HepG2 (cell line): ENCODE measurements at regions not wholly inside any gene's neighbourhood (a gene's known extent, or its start where the extent isn't known, plus 50 kb on each side); places are given as distances from the start of the nearest gene placed in this dataset.

Experiments used
- ATAC-seq: fragments of 200-7000 bp; cut with Tn5 transposase; 3 replicates; pipeline ENCODE4 v1.9.1; 2020; ENCODE audit warnings: mild to moderate bottlenecking, moderate library complexity
- BruUV-seq: library from RNA; stranded (reverse); fragments of 400-500 nt; replicated peaks from 2 replicates; lab custom pipeline; 2021; lab: Mats Ljungman, UMichigan
- CTCF ChIA-PET: fragments of 300-600 bp; formaldehyde crosslinking; extraction: SDS; loops from one replicate; lab custom pipeline; 2021; ENCODE audit warnings: low total read pairs, inconsistent platforms, low intra/inter-chr PET ratio; lab: Yijun Ruan, JAX
- POLR2A ChIA-PET: fragments of 350-600 bp; sonication (Branson Sonifier 250); formaldehyde crosslinking; loops from one replicate; lab custom pipeline; 2020; ENCODE audit warnings: antibody characterized with exemption, inconsistent platforms; lab: Yijun Ruan, JAX
- DNase-seq: peaks from one replicate; pipeline ENCODE4 v3.0.0-alpha.2; 2015; ENCODE audit warnings: low spot score
- FAIRE-seq: peaks from 3 replicates; lab custom pipeline; 2011; peaks lifted over from hg19 to GRCh38; lab: Jason Lieb, UNC
- H2AFZ ChIP-seq: one replicate; pipeline ENCODE4 v1.6.1; 2011; ENCODE audit warnings: low read length, inconsistent platforms
- H3K27ac ChIP-seq: fragments of 300-600 bp; 3 replicates; pipeline ENCODE4 v1.8.0; 2011; ENCODE audit warnings: mixed run types, mild to moderate bottlenecking, mixed read lengths, low read length, inconsistent platforms; ENCODE audit not compliant: insufficient read depth; ENCODE audit errors: extremely low read length
- H3K27me3 ChIP-seq, 2 experiments: fragments of 200-600 bp in 1 of 2; 2 replicates in 1 of 2; 3 replicates in 1 of 2; pipeline versions ENCODE4 v1.6.0 to v1.8.0; 2011; ENCODE audit warnings: low read length in 2 of 2, mild to moderate bottlenecking in 2 of 2, moderate library complexity in 2 of 2, inconsistent platforms in 1 of 2; ENCODE audit not compliant: insufficient read depth in 2 of 2, control insufficient read depth in 1 of 2
- H3K36me3 ChIP-seq, 2 experiments: fragments of 200-600 bp in 1 of 2; replicated peaks in 1 of 2; 2 replicates in 1 of 2; 3 replicates in 1 of 2; pipeline versions ENCODE4 v1.5.1 to v1.8.0; 2011; ENCODE audit warnings: low read length in 2 of 2, inconsistent platforms in 1 of 2; ENCODE audit not compliant: insufficient read depth in 2 of 2, control insufficient read depth in 1 of 2
- H3K4me1 ChIP-seq: 2 replicates; pipeline ENCODE4 v1.5.1; 2012; ENCODE audit warnings: low read length, inconsistent platforms; ENCODE audit not compliant: insufficient read depth
- H3K4me2 ChIP-seq: 2 replicates; pipeline ENCODE4 v1.6.0; 2011; ENCODE audit warnings: low read depth, low read length, inconsistent platforms
- H3K4me3 ChIP-seq, 3 experiments: fragments of 200-600 bp in 1 of 3; sonication (generic), shearing (Covaris generic) in 1 of 3; replicated peaks in 1 of 3; 2 replicates each; pipeline ENCODE4 v1.5.1; 2011 to 2016; ENCODE audit warnings: low read length in 3 of 3, inconsistent platforms in 2 of 3, low read depth in 2 of 3, mild to moderate bottlenecking in 2 of 3, control low read depth in 1 of 3, mixed read lengths in 1 of 3; ENCODE audit not compliant: insufficient read depth in 1 of 3
- H3K79me2 ChIP-seq: one replicate; pipeline ENCODE4 v1.6.1; 2011; ENCODE audit warnings: low read length, inconsistent platforms; ENCODE audit not compliant: insufficient read depth
- H3K9ac ChIP-seq: 2 replicates; pipeline ENCODE4 v1.6.0; 2011; ENCODE audit warnings: mild to moderate bottlenecking, low read depth, low read length, inconsistent platforms; ENCODE audit not compliant: insufficient read depth
- H3K9me3 ChIP-seq: 2 replicates; pipeline ENCODE4 v1.5.1; 2012; ENCODE audit warnings: mild to moderate bottlenecking, low read length
- H4K20me1 ChIP-seq: 2 replicates; pipeline ENCODE4 v1.6.0; 2011; ENCODE audit warnings: inconsistent platforms, mild to moderate bottlenecking, low read length, moderate library complexity; ENCODE audit not compliant: insufficient read depth
- HNF4A ChIP-seq: sonication (generic); formaldehyde crosslinking; IDR thresholded peaks from 2 replicates; pipeline ENCODE4 v1.4.0; 2020; ENCODE audit warnings: missing genetic modification reagents
- KLF13 ChIP-seq: sonication (generic); formaldehyde crosslinking; IDR thresholded peaks from 2 replicates; pipeline ENCODE4 v1.4.0; 2020; ENCODE audit warnings: mild to moderate bottlenecking, missing genetic modification reagents
- WIZ ChIP-seq: sonication (generic); formaldehyde crosslinking; IDR thresholded peaks from 2 replicates; pipeline ENCODE4 v1.5.1; 2020; ENCODE audit warnings: mild to moderate bottlenecking, missing genetic modification reagents
- ZNF160 ChIP-seq: sonication (generic); formaldehyde crosslinking; IDR thresholded peaks from 2 replicates; pipeline ENCODE4 v1.8.0; 2022; ENCODE audit warnings: mild to moderate bottlenecking, inconsistent platforms, missing genetic modification reagents
- ZNF567 ChIP-seq: sonication (generic); formaldehyde crosslinking; IDR thresholded peaks from 2 replicates; pipeline ENCODE4 v1.8.1; 2023; ENCODE audit warnings: mild to moderate bottlenecking, missing genetic modification reagents, borderline replicate concordance
- WGBS: methylation state at CpG from one replicate; pipeline ENCODE4 v1.1.6; 2017; ENCODE audit warnings: low lambda C conversion rate; 5-methylcytosine and 5-hydroxymethylcytosine counted together
- in situ Hi-C: cut with HindIII; loops from 2 replicates; pipeline ENCODE4 v1.10.0; 2017; ENCODE audit warnings: low pct_unique_long_range_greater_than_20kb; ENCODE audit not compliant: extremely low pct_ligation_motif_present
- intact Hi-C: fragments of 100-400 bp; cut with micrococcal nuclease; formaldehyde crosslinking; loops from one replicate; pipeline ENCODE4 v1.10.0; 2022; ENCODE audit not compliant: unreplicated experiment
- TF ChIP-seq, protein P1 (sequence below): sonication (generic); formaldehyde crosslinking; IDR thresholded peaks from 2 replicates; pipeline ENCODE4 v1.8.1; 2023; ENCODE audit warnings: mild to moderate bottlenecking, missing genetic modification reagents
- TF ChIP-seq, protein P2 (sequence below): sonication (generic); formaldehyde crosslinking; IDR thresholded peaks from 2 replicates; pipeline ENCODE4 v1.9.0; 2021; ENCODE audit warnings: missing genetic modification reagents, borderline replicate concordance
- TF ChIP-seq, protein P3 (sequence below): sonication (generic); formaldehyde crosslinking; conservative IDR thresholded peaks from 2 replicates; pipeline ENCODE4 v1.8.0; 2022; ENCODE audit warnings: low read depth, missing genetic modification reagents

DNA sequence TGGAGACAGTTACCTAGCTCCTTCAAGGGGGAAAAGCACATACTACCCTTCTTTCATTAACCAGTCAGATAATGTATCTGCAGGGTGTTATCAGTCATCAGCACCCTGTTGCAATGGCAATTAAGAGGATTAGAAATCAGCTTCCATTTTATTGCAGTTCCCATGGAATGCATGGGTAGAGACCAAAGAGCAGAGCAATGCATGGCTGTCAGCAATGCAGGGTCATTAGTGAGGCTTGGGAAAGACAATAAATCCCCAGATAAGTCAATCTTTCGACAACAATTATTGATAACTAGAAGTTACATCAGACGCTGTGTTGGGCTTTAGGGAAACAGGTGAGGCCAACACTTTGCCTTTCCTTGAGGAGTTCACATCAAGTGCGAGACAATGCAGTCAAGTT lies 150.9 kb downstream of the MAFB start:
- CTCF ChIA-PET = no interaction called here
- Histone ChIP-seq H3K79me2 (no peaks in the 10 kb centered on the region), H3K9ac (no peak overlapping the region), H3K36me3 (no peaks in the 10 kb centered on the region), H3K4me2 (no peak overlapping the region), H3K4me3 (no peak overlapping the region), H3K9me3 (peaks cover 16% of the 10 kb centered on the region), H2AFZ (no peak overlapping the region), H3K27me3 (no peaks in the 10 kb centered on the region), H4K20me1 (no peaks in the 10 kb centered on the region), H3K4me1 (no peaks in the 10 kb centered on the region), H3K27ac (no peak overlapping the region)
- intact Hi-C loops = no loop called here
- in situ Hi-C loops = no loop called here
- FAIRE-seq (no peak), DNase-seq (no peak), ATAC-seq (no peak)
- TF ChIP-seq, protein P1, sequence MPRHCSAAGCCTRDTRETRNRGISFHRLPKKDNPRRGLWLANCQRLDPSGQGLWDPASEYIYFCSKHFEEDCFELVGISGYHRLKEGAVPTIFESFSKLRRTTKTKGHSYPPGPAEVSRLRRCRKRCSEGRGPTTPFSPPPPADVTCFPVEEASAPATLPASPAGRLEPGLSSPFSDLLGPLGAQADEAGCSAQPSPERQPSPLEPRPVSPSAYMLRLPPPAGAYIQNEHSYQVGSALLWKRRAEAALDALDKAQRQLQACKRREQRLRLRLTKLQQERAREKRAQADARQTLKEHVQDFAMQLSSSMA (CRISPR knock-in tag) = no peak
- TF ChIP-seq, protein P2, sequence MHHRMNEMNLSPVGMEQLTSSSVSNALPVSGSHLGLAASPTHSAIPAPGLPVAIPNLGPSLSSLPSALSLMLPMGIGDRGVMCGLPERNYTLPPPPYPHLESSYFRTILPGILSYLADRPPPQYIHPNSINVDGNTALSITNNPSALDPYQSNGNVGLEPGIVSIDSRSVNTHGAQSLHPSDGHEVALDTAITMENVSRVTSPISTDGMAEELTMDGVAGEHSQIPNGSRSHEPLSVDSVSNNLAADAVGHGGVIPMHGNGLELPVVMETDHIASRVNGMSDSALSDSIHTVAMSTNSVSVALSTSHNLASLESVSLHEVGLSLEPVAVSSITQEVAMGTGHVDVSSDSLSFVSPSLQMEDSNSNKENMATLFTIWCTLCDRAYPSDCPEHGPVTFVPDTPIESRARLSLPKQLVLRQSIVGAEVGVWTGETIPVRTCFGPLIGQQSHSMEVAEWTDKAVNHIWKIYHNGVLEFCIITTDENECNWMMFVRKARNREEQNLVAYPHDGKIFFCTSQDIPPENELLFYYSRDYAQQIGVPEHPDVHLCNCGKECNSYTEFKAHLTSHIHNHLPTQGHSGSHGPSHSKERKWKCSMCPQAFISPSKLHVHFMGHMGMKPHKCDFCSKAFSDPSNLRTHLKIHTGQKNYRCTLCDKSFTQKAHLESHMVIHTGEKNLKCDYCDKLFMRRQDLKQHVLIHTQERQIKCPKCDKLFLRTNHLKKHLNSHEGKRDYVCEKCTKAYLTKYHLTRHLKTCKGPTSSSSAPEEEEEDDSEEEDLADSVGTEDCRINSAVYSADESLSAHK (CRISPR knock-in tag) = no peak
- TF ChIP-seq HNF4A (CRISPR knock-in tag) = no peak
- TF ChIP-seq WIZ (CRISPR knock-in tag) = no peak
- TF ChIP-seq, protein P3, sequence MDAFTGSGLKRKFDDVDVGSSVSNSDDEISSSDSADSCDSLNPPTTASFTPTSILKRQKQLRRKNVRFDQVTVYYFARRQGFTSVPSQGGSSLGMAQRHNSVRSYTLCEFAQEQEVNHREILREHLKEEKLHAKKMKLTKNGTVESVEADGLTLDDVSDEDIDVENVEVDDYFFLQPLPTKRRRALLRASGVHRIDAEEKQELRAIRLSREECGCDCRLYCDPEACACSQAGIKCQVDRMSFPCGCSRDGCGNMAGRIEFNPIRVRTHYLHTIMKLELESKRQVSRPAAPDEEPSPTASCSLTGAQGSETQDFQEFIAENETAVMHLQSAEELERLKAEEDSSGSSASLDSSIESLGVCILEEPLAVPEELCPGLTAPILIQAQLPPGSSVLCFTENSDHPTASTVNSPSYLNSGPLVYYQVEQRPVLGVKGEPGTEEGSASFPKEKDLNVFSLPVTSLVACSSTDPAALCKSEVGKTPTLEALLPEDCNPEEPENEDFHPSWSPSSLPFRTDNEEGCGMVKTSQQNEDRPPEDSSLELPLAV = no peak
- no peak for TF ChIP-seq ZNF567 (CRISPR knock-in tag)
- no peak for TF ChIP-seq KLF13 (CRISPR knock-in tag)
- TF ChIP-seq ZNF160 (CRISPR knock-in tag) = no peak
- POLR2A ChIA-PET = no interaction called here
- 3% methylated on average over 3 of the region's 3 CpGs for WGBS
- no TSS peak for BruUV-seq
